H1 (cell line): ENCODE measurements at regions not wholly inside any gene's neighbourhood (a gene's known extent, or its start where the extent isn't known, plus 50 kb on each side); places are given as distances from the start of the nearest gene placed in this dataset.

ENCODE experiments used
- ZNF274 ChIP-seq: IDR thresholded peaks from 2 replicates; pipeline ENCODE4 v1.7.0; 2012; ENCODE audit warnings: low read length, borderline replicate concordance; ENCODE audit errors: extremely low read depth

DNA sequence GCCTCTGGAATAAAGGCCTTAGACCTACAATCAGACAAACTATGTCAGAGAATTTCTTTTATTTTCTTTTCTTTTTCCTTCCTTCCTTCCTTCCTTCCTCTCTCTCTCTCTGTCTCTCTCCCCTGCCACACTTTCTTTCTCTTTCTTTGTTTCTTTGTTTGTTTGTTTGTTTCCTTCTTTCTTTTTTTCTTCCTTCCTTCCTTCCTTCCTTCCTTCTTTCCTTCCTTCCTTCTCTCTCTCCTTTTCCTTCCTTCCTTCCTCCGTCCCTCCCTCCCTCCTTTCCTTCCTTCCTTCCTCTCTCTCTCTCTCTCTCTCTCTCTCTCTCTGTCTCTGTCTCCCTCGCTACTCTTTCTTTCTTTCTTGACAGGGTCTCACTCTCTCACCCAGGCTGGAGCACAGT is 242.6 kb downstream of the GATA3 start (continued):
- no peak for TF ChIP-seq ZNF274
- TF ChIP-seq, all 59 proteins: peak for 0
